ENCODE measurements at regions not wholly inside any gene's neighbourhood (a gene's known extent, or its start where the extent isn't known, plus 50 kb on each side); places are given as distances from the start of the nearest gene placed in this dataset.

DNA sequence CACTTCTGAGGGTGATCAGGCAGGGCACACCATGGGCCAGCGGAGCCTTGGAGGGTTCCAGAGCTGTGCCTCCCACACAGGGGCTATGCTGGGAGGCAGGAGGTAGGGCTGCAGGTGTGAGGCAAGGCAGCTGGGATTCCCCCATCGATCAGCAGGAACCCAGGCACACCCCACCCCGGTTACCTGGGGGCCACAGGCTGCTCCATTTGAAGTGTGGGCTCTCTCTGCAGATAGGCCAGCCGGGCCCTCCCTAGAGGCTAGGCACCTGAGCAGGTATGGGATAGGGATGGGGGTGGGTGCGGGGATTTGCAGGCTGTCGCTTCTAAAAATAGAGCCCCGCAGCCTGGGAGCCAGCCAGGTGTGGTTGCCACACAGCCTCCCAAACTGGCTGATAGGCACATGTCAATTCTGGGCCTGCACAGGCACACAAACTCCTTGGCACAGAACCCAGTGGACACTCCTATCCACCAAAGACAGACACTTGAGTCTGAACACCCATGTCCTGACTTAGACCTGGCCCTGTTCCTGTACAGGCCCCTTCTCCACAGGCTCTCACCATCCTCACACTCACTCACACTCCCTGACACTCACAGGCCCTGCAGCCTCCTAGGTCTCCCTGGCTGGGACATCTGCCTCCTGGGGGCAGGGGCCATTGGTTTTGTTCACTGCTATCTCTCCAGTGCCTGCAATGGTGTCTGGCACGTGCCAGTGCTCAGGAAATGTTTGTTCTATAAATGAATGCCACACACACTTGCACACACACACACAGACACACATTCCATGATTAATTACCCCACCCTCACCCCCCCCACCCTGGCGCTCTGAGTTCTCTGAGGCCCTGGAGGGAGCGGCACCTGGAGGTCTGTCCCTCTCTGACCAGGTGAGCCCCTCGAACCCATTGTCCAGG, 73.4 kb downstream of the ZFP36L2 start:
- Histone ChIP-seq H3K9me3 (ENCODE audit: control insufficient read depth, low read depth, low read length) (no peaks in the 10 kb centered on the region), H3K4me3 (ENCODE audit: control insufficient read depth in 2 of 3, extremely low read depth in 1 of 3, insufficient read depth in 2 of 3, low read depth in 1 of 3, low read length in 3 of 3) (no peak overlapping the region), H4K20me1 (ENCODE audit: control insufficient read depth, extremely low read depth, insufficient read depth, low read length) (no peaks in the 10 kb centered on the region), H3K9me1 (ENCODE audit: control insufficient read depth, extremely low read depth, insufficient read depth, low read length) (no peaks in the 10 kb centered on the region), H3K27ac (ENCODE audit: control insufficient read depth, insufficient read depth, low read length) (no peak overlapping the region), H2AFZ (ENCODE audit: control insufficient read depth, low read length) (no peak overlapping the region), H3K9ac (ENCODE audit: control insufficient read depth, extremely low read depth, insufficient read depth, low read length) (no peak overlapping the region), H3K4me1 (ENCODE audit: control insufficient read depth, extremely low read depth, insufficient read depth, low read length) (peaks cover 41% of the 10 kb centered on the region), H3K79me2 (ENCODE audit: control insufficient read depth, insufficient read depth, low read length) (no peaks in the 10 kb centered on the region), H3K27me3 (ENCODE audit: control insufficient read depth, extremely low read depth, insufficient read depth, low read length) (no peaks in the 10 kb centered on the region), H3K36me3 (ENCODE audit: control insufficient read depth in 2 of 2, extremely low read depth in 1 of 2, insufficient read depth in 2 of 2, low read length in 2 of 2) (no peaks in the 10 kb centered on the region), H3K4me2 (ENCODE audit: control insufficient read depth, extremely low read depth, insufficient read depth, low read depth, low read length) (no peak overlapping the region)
- DNase-seq (ENCODE audit: low read depth, low spot score) (no peak), FAIRE-seq (no peak)
- dilution Hi-C loops (cut with MboI; ENCODE audit: extremely low pct_ligation_motif_present, low sequenced_read_pairs): no loop called here
- TF ChIP-seq EZH2 (IDR thresholded peaks at IDR 0.05; ENCODE audit: low read length): no peak
- TF ChIP-seq, protein P1, sequence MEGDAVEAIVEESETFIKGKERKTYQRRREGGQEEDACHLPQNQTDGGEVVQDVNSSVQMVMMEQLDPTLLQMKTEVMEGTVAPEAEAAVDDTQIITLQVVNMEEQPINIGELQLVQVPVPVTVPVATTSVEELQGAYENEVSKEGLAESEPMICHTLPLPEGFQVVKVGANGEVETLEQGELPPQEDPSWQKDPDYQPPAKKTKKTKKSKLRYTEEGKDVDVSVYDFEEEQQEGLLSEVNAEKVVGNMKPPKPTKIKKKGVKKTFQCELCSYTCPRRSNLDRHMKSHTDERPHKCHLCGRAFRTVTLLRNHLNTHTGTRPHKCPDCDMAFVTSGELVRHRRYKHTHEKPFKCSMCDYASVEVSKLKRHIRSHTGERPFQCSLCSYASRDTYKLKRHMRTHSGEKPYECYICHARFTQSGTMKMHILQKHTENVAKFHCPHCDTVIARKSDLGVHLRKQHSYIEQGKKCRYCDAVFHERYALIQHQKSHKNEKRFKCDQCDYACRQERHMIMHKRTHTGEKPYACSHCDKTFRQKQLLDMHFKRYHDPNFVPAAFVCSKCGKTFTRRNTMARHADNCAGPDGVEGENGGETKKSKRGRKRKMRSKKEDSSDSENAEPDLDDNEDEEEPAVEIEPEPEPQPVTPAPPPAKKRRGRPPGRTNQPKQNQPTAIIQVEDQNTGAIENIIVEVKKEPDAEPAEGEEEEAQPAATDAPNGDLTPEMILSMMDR (optimal IDR thresholded peaks at IDR 0.05 in 1 of 3, IDR thresholded peaks at IDR 0.05 in 1 of 3, conservative IDR thresholded peaks at IDR 0.05 in 1 of 3; ENCODE audit: extremely low read depth in 1 of 3, insufficient read depth in 2 of 3, low read length in 3 of 3): no peak

GRCh38 chr2:43152186-43152585, 74.2 kb downstream of the ZFP36L2 start:
- Histone ChIP-seq H3K9ac (ENCODE audit: control insufficient read depth, extremely low read depth, insufficient read depth, low read length) (no peak overlapping the region), H3K9me3 (ENCODE audit: control insufficient read depth, low read depth, low read length) (no peaks in the 10 kb centered on the region), H3K79me2 (ENCODE audit: control insufficient read depth, insufficient read depth, low read length) (no peaks in the 10 kb centered on the region), H3K36me3 (ENCODE audit: control insufficient read depth in 2 of 2, extremely low read depth in 1 of 2, insufficient read depth in 2 of 2, low read length in 2 of 2) (no peaks in the 10 kb centered on the region), H3K4me1 (ENCODE audit: control insufficient read depth, extremely low read depth, insufficient read depth, low read length) (peaks cover 33% of the 10 kb centered on the region), H3K4me3 (ENCODE audit: control insufficient read depth in 2 of 3, extremely low read depth in 1 of 3, insufficient read depth in 2 of 3, low read depth in 1 of 3, low read length in 3 of 3) (no peak overlapping the region), H2AFZ (ENCODE audit: control insufficient read depth, low read length) (no peak overlapping the region), H3K27ac (ENCODE audit: control insufficient read depth, insufficient read depth, low read length) (no peak overlapping the region), H3K4me2 (ENCODE audit: control insufficient read depth, extremely low read depth, insufficient read depth, low read depth, low read length) (no peak overlapping the region), H3K9me1 (ENCODE audit: control insufficient read depth, extremely low read depth, insufficient read depth, low read length) (no peaks in the 10 kb centered on the region), H3K27me3 (ENCODE audit: control insufficient read depth, extremely low read depth, insufficient read depth, low read length) (no peaks in the 10 kb centered on the region), H4K20me1 (ENCODE audit: control insufficient read depth, extremely low read depth, insufficient read depth, low read length) (no peaks in the 10 kb centered on the region)
- DNase-seq (ENCODE audit: low read depth, low spot score): no peak
- TF ChIP-seq, protein P1 (optimal IDR thresholded peaks at IDR 0.05 in 1 of 3, IDR thresholded peaks at IDR 0.05 in 1 of 3, conservative IDR thresholded peaks at IDR 0.05 in 1 of 3; ENCODE audit: extremely low read depth in 1 of 3, insufficient read depth in 2 of 3, low read length in 3 of 3): no peak
- no peak for TF ChIP-seq EZH2 (IDR thresholded peaks at IDR 0.05; ENCODE audit: low read length)
- dilution Hi-C loops (cut with MboI; ENCODE audit: extremely low pct_ligation_motif_present, low sequenced_read_pairs): no loop called here
- no peak for FAIRE-seq

Measured in keratinocyte (primary cell).